ENCODE measurements at regions not wholly inside any gene's neighbourhood (a gene's known extent, or its start where the extent isn't known, plus 50 kb on each side); places are given as distances from the start of the nearest gene placed in this dataset.
"Not testable (repeated sequence)": the region's sequence is repeated elsewhere in the genome, so short reads cannot be mapped to it uniquely, and the experiment has no call there.

DNA sequence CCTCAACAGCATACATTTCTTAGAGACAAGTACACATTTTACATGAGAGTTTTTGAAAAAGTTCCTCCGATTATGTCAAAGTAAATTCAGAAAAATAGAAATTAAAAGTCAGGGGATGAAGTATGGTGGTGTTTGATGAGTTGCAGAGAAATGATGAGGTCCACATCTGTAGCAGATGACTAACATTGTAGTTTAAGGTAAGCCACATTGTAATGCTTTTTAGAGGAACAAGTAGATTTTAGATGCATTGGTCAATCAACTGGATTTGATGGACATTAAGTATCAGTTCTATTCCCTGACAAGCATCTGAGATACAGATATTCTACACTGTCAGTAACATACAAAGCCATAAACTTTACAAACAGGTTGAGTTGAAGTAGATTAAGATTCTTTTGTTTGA is 402.4 kb upstream of the RORB start:
- DNase-seq (ENCODE audit: low read depth, low spot score), result no peak
- TF ChIP-seq, protein P1, sequence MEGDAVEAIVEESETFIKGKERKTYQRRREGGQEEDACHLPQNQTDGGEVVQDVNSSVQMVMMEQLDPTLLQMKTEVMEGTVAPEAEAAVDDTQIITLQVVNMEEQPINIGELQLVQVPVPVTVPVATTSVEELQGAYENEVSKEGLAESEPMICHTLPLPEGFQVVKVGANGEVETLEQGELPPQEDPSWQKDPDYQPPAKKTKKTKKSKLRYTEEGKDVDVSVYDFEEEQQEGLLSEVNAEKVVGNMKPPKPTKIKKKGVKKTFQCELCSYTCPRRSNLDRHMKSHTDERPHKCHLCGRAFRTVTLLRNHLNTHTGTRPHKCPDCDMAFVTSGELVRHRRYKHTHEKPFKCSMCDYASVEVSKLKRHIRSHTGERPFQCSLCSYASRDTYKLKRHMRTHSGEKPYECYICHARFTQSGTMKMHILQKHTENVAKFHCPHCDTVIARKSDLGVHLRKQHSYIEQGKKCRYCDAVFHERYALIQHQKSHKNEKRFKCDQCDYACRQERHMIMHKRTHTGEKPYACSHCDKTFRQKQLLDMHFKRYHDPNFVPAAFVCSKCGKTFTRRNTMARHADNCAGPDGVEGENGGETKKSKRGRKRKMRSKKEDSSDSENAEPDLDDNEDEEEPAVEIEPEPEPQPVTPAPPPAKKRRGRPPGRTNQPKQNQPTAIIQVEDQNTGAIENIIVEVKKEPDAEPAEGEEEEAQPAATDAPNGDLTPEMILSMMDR (IDR thresholded peaks at IDR 0.05; ENCODE audit: insufficient read depth, low read length, missing control alignments), result no peak
- CTCF ChIA-PET, result no interaction called here
- POLR2A ChIA-PET, result no interaction called here
- H3K4me3 ChIP-seq (ENCODE audit: low read depth, low read length), result no peak overlapping the region

DNA sequence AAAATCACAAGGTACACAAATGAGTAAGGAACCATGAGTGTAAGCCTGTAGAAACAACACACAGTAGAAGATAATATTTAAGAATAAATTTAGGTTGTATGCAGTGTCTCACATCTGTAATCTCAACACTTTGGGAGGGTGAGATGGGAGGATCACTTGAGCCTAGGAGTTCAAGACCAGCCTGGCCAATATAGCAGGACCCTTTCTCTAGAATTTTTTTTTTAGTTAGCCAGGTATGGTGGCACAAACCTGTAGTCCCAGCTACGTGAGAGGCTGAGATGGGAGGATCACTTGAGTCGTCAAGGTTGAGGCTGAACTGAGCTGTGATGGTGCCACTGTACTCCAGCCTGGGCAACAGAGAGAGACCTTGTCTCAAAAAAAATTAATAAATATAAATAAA is 401.2 kb upstream of the RORB start:
- no peak for DNase-seq (ENCODE audit: low read depth, low spot score)
- ChIA-PET CTCF (no interaction called here), POLR2A (no interaction called here)
- TF ChIP-seq, protein P1 (IDR thresholded peaks at IDR 0.05; ENCODE audit: insufficient read depth, low read length, missing control alignments), result no peak
- no peak overlapping the region for H3K4me3 ChIP-seq (ENCODE audit: low read depth, low read length)

DNA sequence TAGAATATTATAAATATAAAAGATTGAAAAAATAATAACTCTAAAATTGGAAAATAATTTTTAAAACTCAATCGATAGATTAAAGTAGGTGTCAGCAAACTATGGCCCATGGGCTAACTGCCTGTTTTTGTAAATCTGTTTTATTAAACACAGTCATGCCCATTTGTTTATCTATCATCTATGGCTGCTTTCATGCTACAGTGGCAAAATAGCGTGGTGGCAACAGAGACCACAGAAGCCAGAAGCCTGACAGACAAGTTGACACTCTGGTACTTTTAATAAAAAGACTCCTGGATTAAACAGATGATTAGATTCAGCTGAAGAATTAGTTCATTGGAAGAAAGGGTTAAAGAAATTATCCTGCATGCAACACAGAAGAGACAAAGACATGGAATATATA is 400.7 kb upstream of the RORB start:
- TF ChIP-seq, protein P1 (IDR thresholded peaks at IDR 0.05; ENCODE audit: insufficient read depth, low read length, missing control alignments), result no peak
- CTCF ChIA-PET, result no interaction called here
- POLR2A ChIA-PET, result no interaction called here
- DNase-seq (ENCODE audit: low read depth, low spot score), result no peak
- no peak overlapping the region for H3K4me3 ChIP-seq (ENCODE audit: low read depth, low read length)

DNA sequence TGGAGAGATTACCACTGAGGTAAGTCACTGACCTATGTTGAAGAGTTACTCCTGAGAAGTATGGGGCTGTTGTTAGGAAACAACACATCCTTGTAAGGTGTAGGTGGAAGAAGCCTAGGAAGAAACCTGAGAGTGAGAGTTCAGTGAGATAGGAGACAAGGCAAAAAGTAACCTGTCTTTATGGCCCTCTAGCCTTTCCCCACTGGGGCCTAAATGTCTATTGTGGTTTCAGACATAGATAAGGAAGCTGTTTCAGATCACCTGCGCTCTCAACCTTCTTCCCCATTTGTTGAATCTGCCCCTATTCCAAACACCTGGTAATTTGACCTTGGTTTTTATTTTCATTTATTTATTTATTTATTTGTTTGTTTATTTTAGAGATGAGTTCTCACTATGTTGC is 397.1 kb upstream of the RORB start:
- TF ChIP-seq, protein P1 (IDR thresholded peaks at IDR 0.05; ENCODE audit: insufficient read depth, low read length, missing control alignments), result no peak
- ChIA-PET POLR2A (no interaction called here), CTCF (no interaction called here)
- no peak overlapping the region for H3K4me3 ChIP-seq (ENCODE audit: low read depth, low read length)
- DNase-seq (ENCODE audit: low read depth, low spot score), result no peak

DNA sequence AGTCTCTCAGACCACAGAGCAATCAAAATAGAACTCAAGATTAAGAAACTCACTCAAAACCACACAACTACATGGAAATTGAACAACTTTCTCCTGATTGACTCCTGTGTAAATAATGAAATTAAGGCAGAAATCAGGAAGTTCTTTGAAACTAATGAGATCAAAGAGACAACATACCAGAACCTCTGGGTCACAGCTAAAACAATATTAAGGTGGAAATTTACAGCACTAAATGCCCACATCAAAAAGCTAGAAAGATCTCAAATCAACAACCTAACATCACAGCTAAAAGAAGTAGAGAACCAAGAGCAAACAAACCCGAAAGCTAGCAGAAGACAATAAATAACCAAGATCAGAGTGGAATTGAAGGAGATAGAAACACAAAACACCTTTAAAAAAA is 395.0 kb upstream of the RORB start:
- DNase-seq (ENCODE audit: low read depth, low spot score); H3K4me3 ChIP-seq (ENCODE audit: low read depth, low read length); POLR2A ChIA-PET; CTCF ChIA-PET: not testable (repeated sequence)

DNA sequence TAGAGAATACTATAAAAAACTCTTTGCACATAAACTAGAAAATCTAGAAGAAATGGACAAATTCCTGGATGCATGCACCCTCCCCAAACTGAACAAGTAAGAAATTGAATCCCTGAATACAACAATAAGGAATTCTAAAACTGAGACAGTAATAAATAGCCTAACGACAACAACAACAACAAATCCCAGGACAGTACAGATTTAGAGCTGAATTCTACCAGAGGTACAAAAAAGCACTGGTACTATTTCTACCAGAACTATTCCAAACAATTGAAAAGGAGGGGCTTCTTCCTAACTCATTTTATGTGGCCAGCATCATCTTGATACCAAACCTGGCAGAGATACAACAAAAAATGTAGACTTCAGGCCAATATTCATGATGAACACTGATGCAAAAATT is 394.4 kb upstream of the RORB start:
- CTCF ChIA-PET, result no interaction called here
- TF ChIP-seq, protein P1 (IDR thresholded peaks at IDR 0.05; ENCODE audit: insufficient read depth, low read length, missing control alignments), result no peak

DNA sequence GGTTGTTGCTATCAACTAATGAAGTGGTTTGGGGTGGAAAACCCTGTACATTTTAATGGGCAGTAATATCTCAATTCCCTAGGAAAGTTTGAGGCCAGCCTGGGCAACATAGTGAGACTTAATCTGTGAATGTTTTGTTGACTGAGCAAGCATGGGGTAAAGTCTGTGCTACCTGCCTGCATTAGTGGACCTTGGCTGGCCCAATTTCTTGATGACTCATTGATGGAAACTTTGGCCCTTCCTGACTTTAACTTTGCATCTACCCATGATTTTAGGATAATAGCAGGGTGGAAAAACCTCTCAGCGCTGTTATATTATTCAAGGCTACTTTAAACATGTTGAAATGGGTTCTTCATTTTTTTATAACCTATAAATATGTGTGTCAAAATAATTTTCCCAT is 389.4 kb upstream of the RORB start:
- CTCF ChIA-PET, result no interaction called here
- DNase-seq (ENCODE audit: low read depth, low spot score), result no peak
- H3K4me3 ChIP-seq (ENCODE audit: low read depth, low read length), result no peak overlapping the region
- TF ChIP-seq, protein P1 (IDR thresholded peaks at IDR 0.05; ENCODE audit: insufficient read depth, low read length, missing control alignments), result no peak
- POLR2A ChIA-PET, result no interaction called here

More for the DNA sequence above, 394.4 kb upstream of the RORB start:
- no peak for DNase-seq (ENCODE audit: low read depth, low spot score)
- POLR2A ChIA-PET, result no interaction called here
- no peak overlapping the region for H3K4me3 ChIP-seq (ENCODE audit: low read depth, low read length)

All from AG04449 (cell line).